ENCODE measurements at regions not wholly inside any gene's neighbourhood (a gene's known extent, or its start where the extent isn't known, plus 50 kb on each side); places are given as distances from the start of the nearest gene placed in this dataset.

- DNase-seq: no peak
Measured at GRCh38 chr2:120667981-120668380, 67.7 kb upstream of the GLI2 start.

DNA sequence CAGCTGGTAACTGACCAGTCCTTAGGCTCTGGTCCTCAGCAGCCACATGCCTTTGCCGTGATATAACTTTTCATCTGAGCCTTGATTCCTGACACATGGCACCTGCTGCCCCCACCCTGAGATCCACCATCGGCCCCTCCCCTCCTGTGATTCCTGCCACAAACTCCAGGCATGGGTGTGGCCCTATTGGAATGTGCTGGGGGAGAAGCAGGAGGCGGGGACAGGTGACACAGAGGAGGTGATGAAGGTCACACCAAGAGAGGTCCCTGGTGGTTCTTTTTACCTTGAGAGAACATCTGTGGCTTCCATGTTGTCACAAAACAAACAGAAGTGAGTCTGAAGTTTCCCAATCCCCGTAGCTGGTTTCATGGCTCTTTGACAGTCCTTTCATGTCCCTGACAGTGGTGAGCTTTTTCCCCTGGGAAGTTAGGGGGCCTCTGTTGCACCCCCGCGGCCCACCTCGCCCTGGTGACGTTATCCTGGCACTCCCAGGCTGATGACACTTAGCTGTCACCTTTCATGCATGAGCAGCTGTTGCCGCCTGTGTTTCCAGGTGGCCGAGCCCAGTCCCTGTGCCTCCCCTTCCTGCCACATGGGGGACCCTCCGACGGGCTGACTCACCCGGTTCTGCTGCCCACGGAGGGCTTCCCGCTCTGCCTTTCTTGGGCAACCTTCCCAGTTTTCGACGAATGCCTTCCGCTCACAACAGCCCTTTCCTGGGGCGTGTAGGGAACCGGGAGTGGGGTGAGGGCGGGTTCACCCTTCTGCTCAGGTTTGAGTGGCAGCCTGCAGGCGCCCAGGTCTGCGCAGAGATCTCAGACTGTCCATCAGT lies 66.3 kb upstream of the GLI2 start:
- DNase-seq: no peak

DNA sequence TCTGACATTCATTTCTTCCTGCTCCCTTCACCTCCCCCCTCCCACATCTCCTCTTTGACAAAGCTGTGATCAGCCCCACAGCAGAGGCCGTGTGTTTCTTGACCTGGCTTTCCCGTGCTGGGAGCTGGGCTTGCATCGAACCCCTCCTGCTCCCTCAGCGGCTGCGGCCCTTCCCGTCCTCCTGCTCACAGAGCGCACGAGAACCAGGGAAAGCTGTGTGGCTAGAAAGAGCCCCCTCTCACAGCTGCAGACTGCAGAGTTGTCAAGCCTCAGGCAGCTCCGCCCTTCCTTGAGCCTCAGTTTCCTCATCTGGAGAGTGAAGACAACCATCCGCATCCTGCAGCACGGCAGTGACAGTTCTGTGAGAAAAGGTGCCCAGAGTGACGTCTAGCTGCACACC lies 65.7 kb upstream of the GLI2 start:
- no peak for DNase-seq

- no peak for DNase-seq
Measured at GRCh38 chr2:120670371-120670770, 65.3 kb upstream of the GLI2 start.

DNA sequence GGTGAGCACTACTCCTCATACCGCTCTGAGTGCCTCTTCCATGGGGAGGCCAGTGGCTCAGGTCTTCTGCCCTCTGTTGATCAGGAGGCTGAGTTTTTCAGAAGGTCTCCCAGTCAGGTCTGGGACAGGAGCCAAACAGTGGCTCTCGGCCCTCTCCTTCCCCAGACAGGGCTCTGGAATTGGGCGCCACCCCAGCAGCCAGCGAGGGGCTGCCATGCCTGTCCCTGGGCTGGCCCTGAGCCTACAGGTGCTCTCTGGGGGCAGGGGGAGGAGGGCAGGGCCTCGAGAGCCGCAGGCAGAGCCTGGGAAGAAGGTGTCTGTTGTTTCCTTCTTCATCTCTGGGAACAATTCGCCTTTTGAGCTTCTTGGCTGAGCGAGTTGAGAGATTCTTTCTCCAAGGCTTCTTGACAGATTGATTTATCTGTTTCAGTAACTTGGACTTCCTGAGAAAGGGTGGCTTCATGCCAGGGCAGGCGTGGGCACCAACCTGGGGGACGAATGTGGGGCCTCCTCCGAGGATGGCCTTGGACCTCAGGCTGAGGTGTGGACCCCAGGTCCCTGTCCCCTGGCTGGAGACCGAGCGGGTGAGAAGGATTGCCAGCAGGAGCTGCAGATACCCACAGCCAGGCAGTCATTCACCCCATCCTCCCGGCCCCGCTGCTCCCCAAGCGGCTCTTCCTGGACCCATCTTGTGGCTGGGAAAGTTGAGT lies 64.7 kb upstream of the GLI2 start:
- DNase-seq: no peak

DNA sequence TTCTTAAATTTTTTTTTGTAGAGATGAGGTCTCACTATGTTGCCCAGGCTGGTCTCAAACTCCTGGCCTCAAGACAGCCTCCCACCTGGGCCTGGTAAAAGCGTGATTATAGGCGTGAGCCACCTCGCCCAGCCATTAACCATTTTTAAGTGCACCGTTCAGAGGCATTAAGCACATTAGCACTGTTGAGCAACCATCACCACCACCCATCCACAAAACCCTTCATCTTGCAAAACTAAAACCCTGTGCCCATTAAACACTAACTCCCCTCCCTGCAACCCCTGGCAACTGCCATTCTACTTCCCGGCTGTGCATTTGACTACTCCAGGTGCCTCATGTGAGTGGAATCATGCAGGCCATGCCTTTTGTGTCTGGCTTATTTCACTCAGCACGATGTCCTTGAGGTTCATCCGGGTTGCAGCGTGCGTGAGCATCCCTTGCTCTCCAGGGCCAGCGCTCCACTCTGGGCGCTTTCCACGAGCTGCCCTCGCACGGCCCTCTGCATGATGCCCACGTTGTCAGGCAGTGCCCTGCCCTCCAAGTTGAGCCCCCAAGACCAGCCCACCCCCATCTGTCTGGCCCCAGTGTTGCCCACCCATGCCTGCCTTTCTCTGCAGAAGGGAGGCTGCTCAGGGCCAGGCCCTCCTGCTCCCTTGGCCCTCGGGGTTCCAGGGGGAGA lies 63.0 kb upstream of the GLI2 start:
- DNase-seq: no peak

- DNase-seq: no peak
Measured at GRCh38 chr2:120673205-120673550, 62.5 kb upstream of the GLI2 start.

DNA sequence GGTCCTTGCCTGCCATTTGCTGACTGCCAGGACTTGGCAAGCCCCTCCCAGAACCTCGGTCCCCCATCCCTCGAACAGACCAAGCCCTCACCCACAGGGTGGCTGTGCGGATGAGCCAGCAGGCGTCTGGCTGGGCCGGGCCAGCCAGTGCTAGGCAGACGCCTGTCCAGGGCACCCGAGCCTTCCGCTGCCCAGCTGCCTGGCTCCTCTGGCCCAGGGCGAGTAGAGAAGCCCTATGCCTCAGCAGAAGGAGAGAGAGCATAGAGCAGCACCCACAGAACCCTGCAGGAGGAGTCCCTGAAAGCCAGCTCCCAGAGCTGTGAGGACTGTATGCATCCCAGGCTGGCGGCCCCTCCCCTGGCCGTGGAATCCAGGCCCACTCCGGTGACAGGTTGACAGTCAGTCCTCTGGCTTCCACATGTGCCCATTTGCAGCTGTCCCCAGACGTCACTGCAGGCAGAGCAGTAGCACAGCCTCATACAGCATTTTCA lies 62.1 kb upstream of the GLI2 start:
- no peak for DNase-seq

DNA sequence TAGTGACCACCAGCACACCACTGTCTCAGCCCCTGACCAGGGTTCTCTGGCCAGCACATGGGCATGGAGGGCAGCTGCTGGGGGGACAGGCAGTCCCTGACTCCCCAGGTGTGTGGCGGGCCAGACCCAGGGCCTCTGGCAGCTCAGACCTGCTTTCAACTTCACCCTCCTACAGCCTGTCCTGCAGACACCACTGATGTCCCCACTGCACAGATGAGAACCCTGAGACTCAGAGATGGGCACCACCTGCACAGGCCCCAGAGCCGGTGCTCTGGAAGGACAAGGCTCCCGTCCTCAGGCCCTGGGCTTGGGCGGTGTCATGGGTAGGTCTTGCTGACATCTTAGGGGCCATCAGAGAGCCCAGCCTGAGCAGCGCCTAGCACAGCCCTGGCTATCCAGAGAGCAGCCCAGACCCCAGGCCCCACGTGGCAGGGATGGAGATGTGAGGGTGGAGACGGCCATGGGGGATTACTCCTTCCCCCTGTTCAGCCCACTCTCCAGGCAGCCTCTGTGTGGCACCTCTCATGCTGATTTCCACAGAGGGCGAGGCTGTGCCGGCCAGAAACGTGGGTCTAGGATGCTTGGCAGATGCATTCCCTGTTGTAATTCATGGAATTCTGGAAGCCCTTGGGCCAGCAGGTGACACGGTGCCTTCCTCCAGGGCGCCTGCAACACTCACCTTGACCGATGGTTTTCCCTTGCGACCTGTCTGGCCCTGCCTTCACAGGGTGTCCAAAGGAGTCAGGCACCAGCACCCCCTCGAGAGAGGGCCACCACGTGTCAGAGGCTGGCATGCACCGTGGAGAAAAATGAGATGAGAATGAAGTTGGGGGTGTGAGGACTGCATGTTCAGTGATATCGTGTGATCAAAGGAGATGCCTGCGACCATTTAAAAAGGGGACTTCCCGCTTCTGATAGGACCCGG lies 61.2 kb upstream of the GLI2 start:
- DNase-seq: no peak

DNA sequence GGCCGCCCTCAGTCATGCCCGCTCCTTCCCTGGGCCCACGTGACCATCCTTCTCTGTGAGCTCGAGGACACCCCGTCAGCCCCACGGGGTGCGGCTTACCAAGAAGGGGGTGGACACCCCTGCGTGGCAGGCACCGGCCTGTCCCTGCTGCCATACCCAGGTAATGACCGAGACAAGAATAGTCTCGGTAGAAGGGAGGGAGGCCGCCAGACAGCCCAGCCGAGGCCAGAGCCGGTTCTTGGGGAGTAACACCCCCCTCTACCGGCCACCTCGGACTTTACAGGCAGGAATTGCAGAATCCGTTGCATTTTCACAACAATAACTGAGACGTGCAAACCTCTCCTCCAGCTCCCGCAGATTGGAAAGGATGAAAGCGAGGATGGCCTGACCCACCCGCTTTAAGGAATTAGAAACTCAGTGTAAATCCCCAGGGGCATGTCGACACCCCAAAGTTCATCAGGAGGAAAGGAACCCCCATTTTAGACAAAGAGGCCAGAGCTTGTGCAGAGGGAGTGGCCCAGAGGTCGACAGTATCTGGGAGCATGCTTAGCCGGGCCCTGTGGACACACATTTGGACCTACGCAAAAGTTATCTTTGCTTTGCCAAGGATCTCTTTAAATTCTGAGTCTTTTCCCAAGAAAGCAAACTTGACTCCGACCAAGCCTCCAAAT lies 60.1 kb upstream of the GLI2 start:
- DNase-seq: peak; percentile 51

- DNase-seq: no peak
Measured at GRCh38 chr2:120677221-120677620, 58.4 kb upstream of the GLI2 start.

DNA sequence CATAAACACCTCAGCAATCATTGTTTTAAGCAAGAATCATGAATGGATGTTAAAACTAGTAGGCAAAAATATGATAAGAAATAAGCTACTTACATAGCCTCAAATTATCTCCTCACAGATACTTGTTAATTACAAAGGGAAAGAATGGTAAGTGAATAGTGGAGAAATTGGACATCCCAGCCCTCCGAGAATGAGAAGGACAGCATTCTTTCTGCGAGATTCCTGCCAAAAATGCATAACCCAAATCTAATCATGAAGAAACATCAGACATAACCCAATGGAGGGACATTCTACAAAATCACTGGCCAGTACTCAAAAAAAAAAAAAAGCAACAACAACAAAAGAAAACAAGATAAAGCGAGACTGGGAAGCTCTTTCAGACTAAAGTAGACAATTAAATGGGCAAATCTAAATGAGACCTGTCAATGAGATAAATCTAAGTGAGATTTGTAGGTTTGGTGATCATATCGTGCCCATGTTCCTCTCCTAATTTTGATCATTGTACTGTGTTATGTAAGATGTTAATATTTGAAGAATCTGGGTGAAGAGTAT lies 57.9 kb upstream of the GLI2 start:
- no peak for DNase-seq

GRCh38 chr2:120678251-120678650 lies 57.4 kb upstream of the GLI2 start:
- no peak for DNase-seq

DNA sequence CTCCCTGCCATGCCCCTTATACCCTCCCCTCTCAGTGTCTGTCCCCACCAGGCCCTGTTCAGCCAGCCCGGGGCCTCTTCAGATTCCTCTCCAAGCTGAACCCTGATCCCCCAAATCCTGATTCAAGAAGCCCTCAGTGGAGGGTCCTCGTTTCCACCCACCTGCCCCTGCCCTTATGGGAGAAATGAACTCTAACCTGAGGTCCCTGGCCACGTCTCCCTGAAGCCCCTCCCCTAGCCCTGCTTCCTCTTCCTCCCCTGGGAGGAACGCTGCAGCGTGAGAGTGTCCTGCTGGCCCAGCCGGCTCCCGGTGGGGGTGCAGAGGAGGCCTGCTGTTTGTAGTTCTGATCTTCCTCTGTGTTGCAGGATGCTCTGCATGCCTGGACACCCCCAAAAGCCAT lies 56.7 kb upstream of the GLI2 start:
- DNase-seq: no peak

DNA sequence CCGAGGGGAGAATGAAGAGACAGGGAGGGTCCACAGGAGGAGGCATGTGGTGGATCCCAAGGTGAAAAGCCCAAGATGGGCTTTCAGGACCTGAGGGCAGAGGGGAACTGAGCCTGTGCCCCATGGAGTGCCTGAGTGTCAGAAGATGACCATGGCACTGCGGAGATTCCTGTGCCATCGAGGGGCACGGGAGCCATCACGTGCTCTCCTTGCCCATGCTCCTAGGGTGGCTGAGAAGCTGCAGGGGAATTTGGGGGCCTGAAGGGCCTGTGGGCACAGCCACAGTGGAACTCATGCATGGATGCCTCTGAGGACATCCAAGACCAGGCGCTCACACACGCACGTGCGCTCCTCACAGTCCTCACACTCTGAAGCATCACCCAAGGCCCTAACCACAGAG lies 56.1 kb upstream of the GLI2 start:
- DNase-seq: no peak

GRCh38 chr2:120680136-120680761 lies 55.4 kb upstream of the GLI2 start:
- DNase-seq: peak; percentile 69

DNA sequence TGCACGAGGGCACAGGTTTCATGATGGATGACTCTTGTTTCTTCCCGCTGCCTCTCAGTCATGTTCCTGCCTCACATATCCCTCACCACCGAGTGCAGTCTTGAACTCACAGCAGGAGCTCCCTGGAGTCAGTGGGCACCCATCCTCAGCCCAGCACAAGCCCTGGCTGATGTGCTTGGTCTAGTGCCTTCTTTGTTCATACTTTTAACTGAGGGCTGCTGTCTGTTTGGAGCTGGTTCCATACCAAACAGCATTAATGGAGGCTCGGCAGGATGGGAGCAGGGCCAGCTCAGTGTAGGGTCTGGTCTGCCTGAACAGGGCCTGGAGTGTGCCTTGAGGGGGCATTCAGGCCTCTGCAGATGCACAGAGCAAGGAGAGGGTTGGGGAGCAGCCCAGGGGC lies 54.5 kb upstream of the GLI2 start:
- no peak for DNase-seq

DNA sequence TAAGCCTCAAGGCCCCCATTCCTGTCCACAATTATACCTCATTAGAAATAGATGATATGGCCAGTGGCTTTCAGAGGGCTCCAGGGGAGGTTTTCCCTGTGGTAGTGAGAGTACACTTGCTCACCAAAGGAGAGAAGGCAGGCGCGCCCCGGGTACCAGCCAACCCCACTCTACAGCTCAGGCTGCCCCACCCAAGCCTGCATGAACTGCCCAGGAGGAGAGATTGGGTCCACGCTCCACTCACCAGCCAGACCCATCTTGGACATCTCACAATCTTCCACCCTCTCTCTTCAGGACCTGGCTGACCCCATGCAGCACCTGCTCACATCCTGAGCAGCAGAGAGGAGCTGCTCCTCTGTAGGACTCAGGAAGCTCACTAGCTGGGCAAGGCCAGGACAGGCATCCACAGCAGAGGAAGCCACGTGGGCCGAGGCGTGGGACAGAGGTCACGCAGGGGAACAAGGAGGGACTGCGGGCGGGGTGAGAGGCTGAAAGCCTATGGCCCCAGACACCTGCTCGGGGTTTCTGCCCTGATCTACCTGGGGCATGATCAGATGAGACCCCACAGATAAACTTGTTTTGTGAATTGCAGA lies 53.9 kb upstream of the GLI2 start:
- no peak for DNase-seq

- no peak for DNase-seq
Measured at GRCh38 chr2:120682654-120683053, 53.0 kb upstream of the GLI2 start.

DNA sequence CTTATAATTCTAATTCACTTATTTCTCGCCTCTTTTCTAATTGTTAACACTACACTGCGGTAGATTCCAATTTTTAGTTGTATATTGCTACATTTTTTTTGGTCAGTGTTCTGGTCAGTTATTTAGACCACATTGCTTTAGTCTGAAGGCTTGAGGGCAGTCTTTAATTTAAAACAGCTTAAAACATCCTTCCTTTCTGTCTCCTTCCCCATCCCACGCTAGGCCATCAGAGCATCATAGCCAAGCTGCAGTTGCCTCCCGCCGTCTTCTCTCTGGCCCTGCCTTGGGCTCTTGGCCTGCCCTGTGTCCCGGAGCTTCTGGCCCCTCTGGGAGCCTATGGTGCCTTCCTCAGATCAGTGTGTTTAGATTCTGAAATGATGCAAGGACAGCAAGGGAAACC lies 52.6 kb upstream of the GLI2 start:
- DNase-seq: no peak

DNA sequence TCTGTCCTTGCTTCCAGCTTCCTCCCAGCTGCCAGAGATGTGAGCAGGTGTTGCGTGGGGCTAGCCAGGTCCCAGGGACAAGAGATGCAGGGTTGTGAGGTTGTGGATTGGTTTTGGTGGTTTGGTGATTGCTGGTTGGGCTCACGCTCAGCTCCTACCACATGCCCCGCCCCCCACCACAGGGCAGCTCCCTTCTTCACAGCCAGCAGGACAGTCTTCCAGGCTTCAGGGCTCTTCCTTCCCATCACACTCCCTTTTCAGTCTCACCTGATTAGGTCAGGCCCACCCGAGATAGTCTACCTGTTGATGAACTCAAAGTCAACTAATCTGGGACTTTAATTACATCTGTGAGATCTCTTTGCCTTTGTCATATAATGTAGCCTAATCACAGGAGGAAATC lies 52.0 kb upstream of the GLI2 start:
- no peak for DNase-seq
